ENCODE measurements at regions not wholly inside any gene's neighbourhood (a gene's known extent, or its start where the extent isn't known, plus 50 kb on each side); places are given as distances from the start of the nearest gene placed in this dataset.
"Not testable (repeated sequence)": the region's sequence is repeated elsewhere in the genome, so short reads cannot be mapped to it uniquely, and the experiment has no call there.

GRCh38 chr1:195763146-195763906 is 844.9 kb downstream of the KCNT2 start:
- DNase-seq (ENCODE audit: low read depth): no peak

DNA sequence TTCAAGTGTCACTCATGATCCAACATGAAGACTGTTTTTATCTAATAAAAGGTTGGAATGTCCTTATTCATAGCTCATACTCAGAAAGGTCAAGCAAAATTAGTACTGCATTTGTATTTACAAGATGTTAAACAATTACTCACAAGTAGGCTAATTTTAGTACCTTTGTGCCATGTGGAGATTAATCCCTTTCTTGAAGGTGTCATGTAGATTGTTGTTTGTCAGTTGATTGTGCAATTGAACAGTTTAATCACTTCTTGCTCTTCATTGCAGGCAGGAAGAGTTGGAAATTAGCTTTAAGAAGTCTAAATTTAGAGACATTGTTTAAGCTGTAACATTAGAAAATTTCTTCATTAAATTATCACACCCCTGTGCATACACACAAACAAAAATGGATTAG is 847.1 kb downstream of the KCNT2 start:
- no peak for DNase-seq (ENCODE audit: low read depth)

DNA sequence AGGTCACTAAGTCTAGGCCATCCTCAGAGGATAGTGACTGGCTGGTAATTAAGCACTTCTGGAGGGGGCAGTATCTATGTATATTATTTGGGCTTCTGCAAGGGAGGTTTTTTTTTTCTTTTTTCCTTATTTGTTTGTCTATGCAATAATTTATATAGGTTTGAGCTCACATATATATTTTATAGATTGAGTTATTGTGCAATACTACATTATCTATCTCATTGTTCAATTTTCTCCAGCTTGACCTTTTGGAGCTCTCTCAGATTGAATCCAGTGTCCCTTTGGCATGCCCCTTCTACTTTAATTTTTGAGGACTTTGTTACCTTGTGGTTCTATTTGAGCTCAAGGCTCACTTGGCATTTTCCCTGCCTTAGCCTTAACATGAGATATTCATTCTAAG is 852.1 kb downstream of the KCNT2 start:
- no peak for DNase-seq (ENCODE audit: low read depth)

DNA sequence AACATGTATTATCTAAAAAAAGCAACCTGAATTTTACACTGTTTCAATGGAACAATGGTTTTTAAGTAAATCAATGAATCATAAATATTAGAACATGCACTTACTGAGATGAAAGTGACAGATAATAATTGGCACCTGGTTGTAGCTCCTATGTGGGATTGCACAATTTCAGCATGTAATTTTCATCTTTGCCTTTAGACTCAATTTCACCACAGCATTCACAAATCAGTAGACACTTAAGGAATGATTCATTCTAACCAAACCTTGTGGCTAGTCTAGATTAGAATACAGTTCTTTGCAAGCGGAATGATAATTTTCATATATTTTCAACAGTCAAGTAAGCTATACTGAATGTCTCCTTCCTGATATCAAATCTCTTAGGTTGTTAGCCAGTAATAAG is 853.4 kb downstream of the KCNT2 start:
- no peak for DNase-seq (ENCODE audit: low read depth)

GRCh38 chr1:195754303-195754702 is 853.9 kb downstream of the KCNT2 start:
- no peak for DNase-seq (ENCODE audit: low read depth)

DNA sequence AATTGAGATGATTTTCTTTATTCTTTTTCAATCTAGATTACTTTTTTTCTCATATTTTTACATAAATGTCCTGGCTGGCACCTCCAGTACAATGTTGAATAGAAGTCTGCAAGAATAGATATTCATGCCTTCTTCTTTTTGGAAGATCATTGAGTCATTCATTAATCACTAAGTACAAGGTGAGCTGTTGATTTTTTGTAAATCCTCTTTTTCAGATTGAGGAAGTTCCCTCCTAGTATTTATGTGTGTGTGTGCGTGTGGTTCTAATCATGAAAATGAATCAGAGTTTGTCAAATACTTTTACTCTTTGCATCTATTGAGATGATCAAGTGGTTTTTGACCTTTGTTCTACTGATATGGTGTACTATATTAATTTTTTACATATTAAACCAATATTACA is 859.3 kb downstream of the KCNT2 start:
- DNase-seq (ENCODE audit: low read depth): no peak

- no peak for DNase-seq (ENCODE audit: low read depth)
These were observed 862.8 kb downstream of the KCNT2 start for GRCh38 chr1:195745189-195746010.

- DNase-seq (ENCODE audit: low read depth): no peak
These were observed 864.0 kb downstream of the KCNT2 start for GRCh38 chr1:195744256-195744655.

DNA sequence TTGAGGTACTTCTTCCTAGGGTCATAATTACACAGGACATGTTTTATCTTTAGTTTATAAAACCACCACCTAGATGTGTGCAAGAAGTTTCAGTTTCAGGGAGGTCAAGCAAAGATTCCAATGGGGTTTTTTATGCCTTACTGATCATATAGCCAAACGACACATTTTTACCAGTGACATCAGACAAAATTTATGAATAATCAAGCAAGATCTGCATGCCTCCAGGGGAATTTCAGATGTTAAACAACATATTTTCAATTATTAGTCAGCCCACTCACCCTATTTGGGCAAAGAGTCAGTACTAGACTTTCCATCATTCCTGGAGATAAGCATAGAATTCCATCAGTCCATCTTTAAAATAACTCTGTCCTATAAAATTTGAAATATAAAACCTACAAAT is 867.4 kb downstream of the KCNT2 start:
- no peak for DNase-seq (ENCODE audit: low read depth)

DNA sequence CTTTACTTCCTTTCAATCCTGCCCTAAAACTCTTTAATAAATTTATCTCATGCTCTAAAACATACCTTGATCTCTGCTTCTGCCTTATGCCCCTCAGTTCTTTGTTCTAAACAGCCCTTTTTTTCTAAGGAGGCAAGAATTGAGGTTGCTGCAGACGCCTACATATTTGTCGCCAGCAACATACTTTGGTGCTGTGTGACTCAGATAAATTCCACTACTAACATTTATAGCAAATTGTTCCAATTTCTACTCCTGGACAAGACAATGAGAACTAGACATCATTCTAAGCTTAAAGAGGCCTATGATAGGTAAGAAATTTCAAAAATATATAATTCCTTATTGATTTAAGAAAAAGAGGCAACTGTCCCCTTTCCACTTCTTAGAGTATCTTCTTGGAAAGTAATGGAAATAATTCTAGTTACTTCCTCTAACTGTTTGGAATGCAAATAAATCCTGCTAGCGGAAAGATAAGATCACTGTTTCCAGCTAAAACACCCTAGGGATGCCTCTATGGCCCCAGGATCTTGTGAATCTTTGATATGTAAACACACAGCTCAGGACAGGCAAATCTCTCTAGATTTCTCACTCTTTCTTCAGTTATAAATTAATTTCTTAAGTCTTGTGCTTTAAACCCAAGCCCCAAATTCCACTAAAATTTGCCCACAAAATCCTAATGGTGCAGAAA is 869.1 kb downstream of the KCNT2 start:
- no peak for DNase-seq (ENCODE audit: low read depth)

DNA sequence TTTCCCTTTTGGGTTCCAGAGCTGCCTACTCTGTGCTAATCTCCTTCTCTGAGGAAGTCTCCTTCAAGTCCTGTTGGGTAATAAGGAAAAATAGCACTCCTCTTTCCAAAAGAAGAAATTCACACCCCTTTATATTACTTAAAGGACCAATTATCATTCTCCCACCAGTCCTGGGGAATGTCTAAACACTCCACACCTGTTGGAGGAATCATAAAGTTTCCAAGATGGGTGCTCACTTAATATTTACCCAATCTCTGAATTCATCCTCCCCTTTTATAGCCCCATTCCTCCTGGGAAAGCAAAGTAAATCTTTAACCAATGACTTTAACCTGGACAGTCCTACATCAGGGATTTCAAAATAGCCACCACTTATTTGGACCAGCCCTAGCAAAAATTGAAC is 873.1 kb downstream of the KCNT2 start:
- DNase-seq (ENCODE audit: low read depth): no peak

DNA sequence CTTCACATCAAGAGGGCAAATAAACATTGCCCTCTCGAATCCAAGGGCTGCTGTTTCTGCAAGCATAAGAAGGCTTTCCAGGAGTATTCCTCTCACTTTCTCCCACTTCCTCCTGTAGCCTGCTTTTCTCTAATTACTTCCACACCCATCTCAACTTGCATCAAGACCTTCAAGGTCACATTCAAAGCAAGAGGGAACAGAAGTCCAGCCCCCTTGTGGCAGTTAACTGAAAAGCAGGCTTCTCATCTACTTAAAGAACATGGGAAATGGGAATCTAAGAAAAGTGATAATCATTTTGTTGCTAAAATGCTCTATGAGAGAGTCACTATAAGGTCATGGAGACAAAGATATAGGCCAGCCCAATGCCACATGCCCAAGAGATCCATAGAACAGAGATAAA is 874.4 kb downstream of the KCNT2 start:
- peak; percentile 30 for DNase-seq (ENCODE audit: low read depth)

- DNase-seq (ENCODE audit: low read depth): peak; percentile 19
These were observed 874.8 kb downstream of the KCNT2 start for GRCh38 chr1:195733408-195733807.

GRCh38 chr1:195731385-195731784 is 876.9 kb downstream of the KCNT2 start:
- DNase-seq (ENCODE audit: low read depth): no peak

GRCh38 chr1:195723796-195724194 is 884.4 kb downstream of the KCNT2 start:
- DNase-seq (ENCODE audit: low read depth): no peak

DNA sequence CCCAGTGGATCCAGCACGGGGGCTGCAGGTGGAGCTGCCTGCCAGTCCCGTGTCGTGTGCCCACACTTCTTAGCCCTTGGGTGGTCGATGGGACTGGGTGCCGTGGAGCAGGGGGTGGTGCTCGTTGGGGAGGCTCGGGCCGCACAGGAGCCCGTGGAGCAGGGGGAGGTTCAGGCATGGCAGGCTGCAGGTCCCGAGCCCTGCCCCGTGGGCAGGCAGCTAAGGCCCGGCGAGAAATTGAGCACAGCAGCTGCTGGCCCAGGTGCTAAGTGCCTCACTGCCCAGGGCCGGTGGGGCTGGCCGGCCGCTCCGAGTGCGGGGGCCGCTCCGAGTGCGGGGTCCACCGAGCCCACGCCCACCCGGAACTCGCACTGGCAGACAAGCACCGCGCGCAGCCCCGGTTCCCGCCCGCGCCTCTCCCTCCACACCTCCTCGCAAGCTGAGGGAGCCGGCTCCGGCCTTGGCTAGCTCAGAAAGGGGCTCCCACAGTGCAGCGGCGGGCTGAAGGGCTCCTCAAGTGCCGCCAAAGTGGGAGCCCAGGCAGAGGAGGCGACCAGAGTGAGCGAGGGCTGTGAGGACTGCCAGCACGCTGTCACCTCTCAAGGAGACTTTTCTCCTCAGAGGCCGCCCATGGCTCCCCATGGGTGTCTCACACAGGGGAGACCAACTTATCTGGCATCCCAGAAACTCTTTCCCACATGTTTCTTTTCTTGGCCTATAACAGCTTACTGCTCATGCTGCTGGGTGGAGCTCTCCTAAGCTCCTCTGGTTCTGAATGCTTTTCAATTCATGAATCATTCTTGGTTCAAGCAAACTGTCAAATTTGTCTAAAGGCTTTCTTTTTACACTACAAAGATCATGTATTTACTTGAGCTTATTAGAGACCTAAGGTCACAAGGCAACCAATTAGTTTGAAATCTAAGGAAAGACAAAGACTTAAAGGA is 885.1 kb downstream of the KCNT2 start:
- not testable (repeated sequence) for DNase-seq (ENCODE audit: low read depth)

DNA sequence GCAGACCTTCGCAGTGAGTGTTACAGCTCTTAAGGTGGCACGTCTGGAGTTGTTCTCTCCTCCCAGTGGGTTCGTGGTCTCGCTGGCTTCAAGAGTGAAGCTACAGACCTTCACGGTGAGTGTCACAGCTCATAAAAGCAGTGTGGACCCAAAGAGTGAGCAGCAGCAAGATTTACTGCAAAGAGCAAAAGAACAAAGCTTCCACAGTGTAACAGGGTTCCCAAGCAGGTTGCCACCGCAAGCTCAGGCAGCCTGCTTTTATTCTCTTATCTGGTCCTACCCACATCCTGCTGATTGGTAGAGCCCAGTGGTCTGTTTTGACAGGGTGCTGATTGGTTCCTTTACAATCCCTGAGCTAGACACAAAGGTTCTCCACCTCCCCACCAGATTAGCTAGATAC is 886.1 kb downstream of the KCNT2 start:
- DNase-seq (ENCODE audit: low read depth): not testable (repeated sequence)

GRCh38 chr1:195721210-195721971 is 886.8 kb downstream of the KCNT2 start:
- no peak for DNase-seq (ENCODE audit: low read depth)

DNA sequence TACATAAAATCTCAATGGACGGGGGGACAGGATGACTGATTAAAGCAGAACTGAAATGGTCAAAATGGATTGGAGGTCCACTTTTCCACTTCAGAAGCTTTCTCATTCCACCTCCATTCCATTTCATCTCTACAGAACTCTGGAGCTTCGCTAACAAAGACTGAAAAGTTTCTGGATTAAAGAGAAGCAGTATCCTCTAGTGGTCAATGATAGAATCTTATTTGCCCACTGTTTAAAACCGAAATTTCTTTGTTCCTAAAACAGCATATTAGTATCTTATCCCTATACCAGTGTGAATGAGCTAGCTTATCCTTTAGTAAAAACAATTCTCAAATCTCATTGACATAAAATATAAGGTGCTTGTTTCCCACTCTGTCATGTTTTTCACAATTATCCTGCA is 890.6 kb downstream of the KCNT2 start:
- DNase-seq (ENCODE audit: low read depth): peak; percentile 25

GRCh38 chr1:195715652-195716051 is 892.6 kb downstream of the KCNT2 start:
- no peak for DNase-seq (ENCODE audit: low read depth)

Data from HT1080 (cell line).